ENCODE measurements at regions not wholly inside any gene's neighbourhood (a gene's known extent, or its start where the extent isn't known, plus 50 kb on each side); places are given as distances from the start of the nearest gene placed in this dataset.

DNA sequence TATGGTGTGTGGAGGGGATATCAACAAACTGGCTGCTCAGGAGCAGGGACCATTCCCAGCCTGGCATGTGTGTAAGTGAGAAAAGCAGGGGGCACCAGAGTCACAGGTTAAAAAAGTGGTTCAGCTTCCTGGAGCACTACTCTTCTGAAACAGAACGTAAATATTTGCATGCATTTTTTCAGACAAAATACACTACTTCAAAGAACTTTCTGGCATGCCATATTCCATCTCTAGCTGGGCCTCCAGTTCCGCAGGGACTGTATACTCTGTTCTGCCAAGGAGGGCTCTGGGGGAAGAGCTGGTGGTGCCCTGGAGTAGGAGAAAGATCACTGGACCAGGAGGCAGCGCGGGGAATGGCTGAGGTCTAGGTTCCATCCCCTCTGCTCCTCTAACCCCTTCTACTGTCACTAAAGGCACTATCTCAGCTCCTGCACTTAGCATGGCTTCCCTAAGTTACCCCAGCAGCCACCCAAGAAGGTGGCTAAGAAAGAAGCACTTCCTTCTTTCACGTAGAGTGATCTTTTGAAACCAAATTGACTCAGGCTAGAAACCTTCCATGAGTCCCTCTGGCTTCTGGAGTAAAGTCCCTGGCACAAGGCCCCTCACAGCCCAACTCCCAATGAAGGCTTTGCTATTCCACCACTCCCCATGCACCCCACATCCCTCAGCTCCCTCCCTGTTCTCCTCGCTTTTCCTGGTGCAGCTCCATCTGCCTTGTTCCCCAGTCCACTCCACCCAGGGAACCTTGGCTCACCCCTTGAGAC, 57.6 kb upstream of the CABLES1 start:
- Histone ChIP-seq H3K36me3 (no peaks in the 10 kb centered on the region), H3K4me1 (no peaks in the 10 kb centered on the region), H3K27me3 (no peaks in the 10 kb centered on the region), H3K9me3 (no peaks in the 10 kb centered on the region), H3K27ac (no peak overlapping the region), H3K4me3 (no peak overlapping the region)
- TF ChIP-seq, protein P1, sequence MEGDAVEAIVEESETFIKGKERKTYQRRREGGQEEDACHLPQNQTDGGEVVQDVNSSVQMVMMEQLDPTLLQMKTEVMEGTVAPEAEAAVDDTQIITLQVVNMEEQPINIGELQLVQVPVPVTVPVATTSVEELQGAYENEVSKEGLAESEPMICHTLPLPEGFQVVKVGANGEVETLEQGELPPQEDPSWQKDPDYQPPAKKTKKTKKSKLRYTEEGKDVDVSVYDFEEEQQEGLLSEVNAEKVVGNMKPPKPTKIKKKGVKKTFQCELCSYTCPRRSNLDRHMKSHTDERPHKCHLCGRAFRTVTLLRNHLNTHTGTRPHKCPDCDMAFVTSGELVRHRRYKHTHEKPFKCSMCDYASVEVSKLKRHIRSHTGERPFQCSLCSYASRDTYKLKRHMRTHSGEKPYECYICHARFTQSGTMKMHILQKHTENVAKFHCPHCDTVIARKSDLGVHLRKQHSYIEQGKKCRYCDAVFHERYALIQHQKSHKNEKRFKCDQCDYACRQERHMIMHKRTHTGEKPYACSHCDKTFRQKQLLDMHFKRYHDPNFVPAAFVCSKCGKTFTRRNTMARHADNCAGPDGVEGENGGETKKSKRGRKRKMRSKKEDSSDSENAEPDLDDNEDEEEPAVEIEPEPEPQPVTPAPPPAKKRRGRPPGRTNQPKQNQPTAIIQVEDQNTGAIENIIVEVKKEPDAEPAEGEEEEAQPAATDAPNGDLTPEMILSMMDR (IDR thresholded peaks at IDR 0.05) = peak in 4 of 5 experiments; percentile 32 to 53 (median 37)
- TF ChIP-seq EP300 (IDR thresholded peaks at IDR 0.05; ENCODE audit: low read depth) = no peak
- no peak for TF ChIP-seq POLR2A (IDR thresholded peaks at IDR 0.05)
- no peak for TF ChIP-seq POLR2AphosphoS5 (IDR thresholded peaks at IDR 0.05)
- in situ Hi-C loops (cut with MboI; ENCODE audit: low pct_ligation_motif_present in 1 of 4, low pct_unique_long_range_greater_than_20kb in 1 of 4, low sequenced_read_pairs in 3 of 4) = no loop called here
- intact Hi-C loops (cut with DNase I; ENCODE audit: low total_unique reads) = no loop called here
- DNase-seq = no peak
- WGBS, 2 donors (ENCODE audit: low coverage in 1 of 2) = 78 to 100% methylated on average over 1 to 6 of the region's 6 CpGs

DNA sequence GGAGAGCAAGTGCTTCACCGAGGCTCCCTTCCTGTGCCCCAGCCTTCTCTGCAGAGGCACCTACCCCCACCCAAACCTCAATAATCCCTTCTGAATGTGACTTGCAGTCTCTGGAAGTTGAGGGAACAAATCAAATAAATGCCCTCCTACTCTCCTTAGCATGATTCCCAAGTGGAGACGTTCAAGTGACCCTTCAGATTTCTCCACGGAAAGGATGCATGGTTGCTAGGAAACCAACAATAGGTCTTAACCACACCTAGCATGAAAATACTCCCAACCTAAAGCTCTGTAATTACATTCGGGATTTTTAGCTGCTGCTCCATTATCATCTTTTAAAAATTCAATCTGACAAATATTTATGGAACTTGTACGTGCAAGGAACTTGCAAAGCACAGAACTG, 50.2 kb upstream of the CABLES1 start:
- intact Hi-C loops (cut with DNase I; ENCODE audit: low total_unique reads) (no loop called here), in situ Hi-C loops (cut with MboI; ENCODE audit: low pct_ligation_motif_present in 1 of 4, low pct_unique_long_range_greater_than_20kb in 1 of 4, low sequenced_read_pairs in 3 of 4) (no loop called here)
- TF ChIP-seq, protein P1 (IDR thresholded peaks at IDR 0.05) = no peak
- TF ChIP-seq POLR2AphosphoS5 (IDR thresholded peaks at IDR 0.05) (no peak), EP300 (IDR thresholded peaks at IDR 0.05; ENCODE audit: low read depth) (no peak), POLR2A (IDR thresholded peaks at IDR 0.05) (no peak)
- no peak for DNase-seq
- Histone ChIP-seq H3K36me3 (no peaks in the 10 kb centered on the region), H3K27me3 (no peaks in the 10 kb centered on the region), H3K9me3 (no peaks in the 10 kb centered on the region), H3K4me3 (no peak overlapping the region), H3K4me1 (no peaks in the 10 kb centered on the region), H3K27ac (no peak overlapping the region)
- 59 to 77% methylated on average over 2 to 5 of the region's 5 CpGs for WGBS, 2 donors (ENCODE audit: low coverage in 1 of 2)

Data from transverse colon (tissue), 4 donors.